KG1 (cell line): ENCODE measurements at regions not wholly inside any gene's neighbourhood (a gene's known extent, or its start where the extent isn't known, plus 50 kb on each side); places are given as distances from the start of the nearest gene placed in this dataset.
A peak's percentile ranks its signal among the peaks of the same experiment; 100 is the strongest.
"Not testable (repeated sequence)": the region's sequence is repeated elsewhere in the genome, so short reads cannot be mapped to it uniquely, and the experiment has no call there.

Experiments
- DNase-seq: peaks from one replicate; lab custom pipeline; 2025; lab: John Stamatoyannopoulos, UW

DNA sequence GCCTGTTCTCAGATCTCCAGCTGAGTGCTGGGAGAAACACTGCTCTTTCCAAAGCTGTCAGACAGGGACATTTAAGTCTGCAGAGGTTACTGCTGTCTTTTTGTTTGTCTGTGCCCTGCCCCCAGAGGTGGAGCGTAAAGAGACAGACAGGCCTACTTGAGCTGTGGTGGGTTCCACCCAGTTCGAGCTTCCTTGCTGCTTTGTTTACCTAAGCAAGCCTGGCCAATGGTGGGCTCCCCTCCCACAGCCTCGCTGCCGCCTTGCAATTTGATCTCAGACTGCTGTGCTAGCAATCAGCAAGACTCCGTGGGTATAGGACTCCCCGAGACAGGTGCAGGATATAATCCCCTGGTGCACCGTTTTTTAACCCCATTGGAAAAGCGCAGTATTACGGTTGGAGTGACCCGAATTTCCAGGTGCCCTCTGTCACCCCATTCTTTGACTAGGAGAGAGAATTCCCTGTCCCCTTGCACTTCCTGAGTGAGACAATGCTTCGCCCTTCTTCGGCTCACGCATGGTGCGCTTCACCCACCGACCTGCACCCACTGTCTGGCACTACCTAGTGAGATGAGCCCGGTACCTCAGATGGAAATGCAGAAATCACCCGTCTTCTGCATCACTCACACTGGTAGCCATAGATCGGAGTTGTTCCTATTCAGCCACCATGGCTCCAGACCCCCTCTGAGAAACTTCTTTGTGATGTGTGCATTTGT is 650.3 kb upstream of the ALG10B start:
- DNase-seq = no peak

DNA sequence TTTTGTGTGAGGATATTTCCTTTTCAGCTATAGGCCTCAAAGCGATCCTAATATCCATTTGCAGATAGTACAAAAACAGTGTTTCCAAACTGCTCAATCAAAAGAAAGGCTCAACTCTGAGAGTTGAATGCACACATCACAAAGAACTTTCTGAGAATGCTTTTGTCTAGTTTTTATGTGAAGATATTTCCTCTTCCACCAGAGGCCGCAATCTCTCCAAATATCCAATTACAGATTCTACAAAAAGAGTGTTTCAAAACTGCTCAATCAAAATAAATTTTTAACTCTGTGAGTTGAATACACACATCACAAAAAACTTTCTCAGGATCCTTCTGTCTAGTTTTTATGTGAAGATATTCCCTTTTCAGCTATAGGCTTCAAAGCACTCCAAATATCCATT is 648.0 kb upstream of the ALG10B start:
- DNase-seq = not testable (repeated sequence)

DNA sequence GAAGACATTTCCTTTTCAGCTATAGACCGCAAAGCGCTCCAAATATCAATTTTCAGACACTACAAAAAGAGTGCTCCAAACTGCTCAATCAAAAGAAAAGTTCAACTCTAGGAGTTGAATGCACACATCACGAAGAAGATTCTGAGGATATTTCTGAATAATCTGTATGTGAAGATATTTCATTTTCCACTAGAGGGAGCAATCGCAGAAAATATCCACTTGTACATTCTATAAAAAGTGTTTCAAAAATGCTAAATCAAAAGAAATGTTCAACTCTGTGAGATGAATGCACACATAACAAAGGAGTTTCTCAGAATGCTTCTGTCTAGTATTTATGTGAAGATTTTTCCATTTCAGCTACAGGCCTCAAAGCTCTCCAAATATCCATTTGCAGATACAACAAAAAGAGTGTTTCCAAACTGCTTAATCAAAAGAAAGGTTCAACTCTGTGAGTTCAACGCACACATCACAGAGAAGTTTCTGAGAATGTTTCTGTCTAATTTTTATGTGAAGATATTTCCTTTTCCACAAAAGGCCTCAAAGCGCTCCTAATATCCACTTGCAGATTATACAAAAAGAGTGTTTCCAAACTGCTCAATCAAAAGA is 643.8 kb upstream of the ALG10B start:
- DNase-seq = peak; percentile 11

DNA sequence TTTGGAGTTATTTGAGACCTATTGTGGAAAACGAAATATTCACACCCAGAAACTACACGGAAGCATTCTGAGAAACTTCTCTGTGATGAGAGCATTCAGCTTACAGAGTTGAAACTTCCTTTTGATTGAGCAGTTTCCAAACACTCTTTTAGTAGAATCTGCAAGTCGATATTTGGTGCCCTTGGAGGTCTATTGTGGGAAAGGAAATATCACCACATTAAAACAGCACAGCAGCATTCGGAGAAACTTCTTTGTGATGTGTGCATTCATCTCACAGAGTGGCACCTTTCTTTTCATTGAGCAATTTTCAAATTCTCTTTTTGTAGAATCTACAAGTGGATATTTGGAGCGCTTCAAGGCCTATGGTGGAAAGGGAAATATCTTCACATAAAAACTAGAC is 595.7 kb upstream of the ALG10B start:
- DNase-seq = no peak

DNA sequence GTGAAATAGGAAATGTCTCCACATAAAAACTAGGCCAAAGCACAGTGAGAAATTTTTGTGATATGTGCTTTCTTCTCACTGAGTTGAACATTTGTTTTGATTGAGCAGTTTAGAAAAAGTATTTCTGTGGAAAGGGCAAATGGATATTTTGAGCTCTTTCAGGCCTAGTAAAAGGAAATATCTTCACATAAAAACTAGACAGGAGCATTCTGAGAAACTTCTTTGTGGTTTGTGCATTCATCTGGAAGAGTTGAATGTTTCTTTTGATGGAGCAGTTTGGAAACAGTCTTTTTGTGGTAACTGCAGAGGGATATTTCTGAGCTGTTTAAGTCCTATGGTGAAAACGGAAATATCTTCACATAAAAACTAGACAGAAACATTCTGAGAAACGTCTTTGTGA is 582.7 kb upstream of the ALG10B start:
- DNase-seq = no peak
